ENCODE measurements at regions not wholly inside any gene's neighbourhood (a gene's known extent, or its start where the extent isn't known, plus 50 kb on each side); places are given as distances from the start of the nearest gene placed in this dataset.

DNA sequence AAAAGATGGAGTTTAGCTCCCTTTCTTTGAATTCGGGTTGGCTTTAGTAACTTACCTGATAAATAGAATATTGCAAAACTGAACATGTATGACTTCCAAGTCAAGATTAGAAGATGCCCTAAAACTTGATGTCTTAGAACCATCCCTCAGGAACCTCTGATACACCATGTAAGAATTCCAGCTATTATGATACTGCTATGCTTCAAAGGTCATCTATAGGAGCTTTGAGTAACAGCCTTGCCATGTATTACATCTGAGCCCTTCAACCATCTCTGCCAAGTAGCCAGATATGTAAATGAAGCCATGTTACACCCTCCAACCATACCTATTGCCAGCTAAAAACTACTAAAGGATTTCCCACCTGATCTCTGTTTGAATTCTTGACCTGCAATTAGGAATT is 854.2 kb downstream of the SI start:
- TF ChIP-seq, protein P1, sequence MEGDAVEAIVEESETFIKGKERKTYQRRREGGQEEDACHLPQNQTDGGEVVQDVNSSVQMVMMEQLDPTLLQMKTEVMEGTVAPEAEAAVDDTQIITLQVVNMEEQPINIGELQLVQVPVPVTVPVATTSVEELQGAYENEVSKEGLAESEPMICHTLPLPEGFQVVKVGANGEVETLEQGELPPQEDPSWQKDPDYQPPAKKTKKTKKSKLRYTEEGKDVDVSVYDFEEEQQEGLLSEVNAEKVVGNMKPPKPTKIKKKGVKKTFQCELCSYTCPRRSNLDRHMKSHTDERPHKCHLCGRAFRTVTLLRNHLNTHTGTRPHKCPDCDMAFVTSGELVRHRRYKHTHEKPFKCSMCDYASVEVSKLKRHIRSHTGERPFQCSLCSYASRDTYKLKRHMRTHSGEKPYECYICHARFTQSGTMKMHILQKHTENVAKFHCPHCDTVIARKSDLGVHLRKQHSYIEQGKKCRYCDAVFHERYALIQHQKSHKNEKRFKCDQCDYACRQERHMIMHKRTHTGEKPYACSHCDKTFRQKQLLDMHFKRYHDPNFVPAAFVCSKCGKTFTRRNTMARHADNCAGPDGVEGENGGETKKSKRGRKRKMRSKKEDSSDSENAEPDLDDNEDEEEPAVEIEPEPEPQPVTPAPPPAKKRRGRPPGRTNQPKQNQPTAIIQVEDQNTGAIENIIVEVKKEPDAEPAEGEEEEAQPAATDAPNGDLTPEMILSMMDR (IDR thresholded peaks at IDR 0.05): no peak
- TF ChIP-seq POLR2A (IDR thresholded peaks at IDR 0.05): no peak
- TF ChIP-seq EP300 (IDR thresholded peaks at IDR 0.05): no peak
